DMS153 (cell line): ENCODE measurements at regions not wholly inside any gene's neighbourhood (a gene's known extent, or its start where the extent isn't known, plus 50 kb on each side); places are given as distances from the start of the nearest gene placed in this dataset.
"Not testable (repeated sequence)": the region's sequence is repeated elsewhere in the genome, so short reads cannot be mapped to it uniquely, and the experiment has no call there.

Experiments used
- DNase-seq: peaks from one replicate; lab custom pipeline; 2025; lab: John Stamatoyannopoulos, UW

GRCh38 chr20:12737497-12737896 lies 271.3 kb upstream of the SPTLC3 start:
- DNase-seq = no peak

DNA sequence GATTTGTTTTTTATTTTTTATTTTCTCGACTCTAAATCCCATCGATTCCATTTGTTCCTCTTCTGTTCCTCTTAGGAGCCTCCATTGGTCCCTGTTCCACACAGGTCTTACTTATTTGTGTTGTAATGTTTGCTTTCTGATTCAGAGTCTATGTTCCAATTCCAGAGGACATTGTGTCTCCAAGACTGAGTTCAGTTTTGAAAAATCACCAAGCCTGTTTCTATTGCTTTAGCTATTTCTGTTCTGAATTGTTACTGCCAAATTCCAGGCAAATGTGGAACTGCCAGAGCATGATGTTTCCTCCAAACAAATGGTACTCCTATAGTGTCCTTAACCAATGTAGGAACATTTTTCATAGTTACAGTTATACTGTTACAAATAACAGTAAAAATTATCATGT lies 270.9 kb upstream of the SPTLC3 start:
- no peak for DNase-seq

DNA sequence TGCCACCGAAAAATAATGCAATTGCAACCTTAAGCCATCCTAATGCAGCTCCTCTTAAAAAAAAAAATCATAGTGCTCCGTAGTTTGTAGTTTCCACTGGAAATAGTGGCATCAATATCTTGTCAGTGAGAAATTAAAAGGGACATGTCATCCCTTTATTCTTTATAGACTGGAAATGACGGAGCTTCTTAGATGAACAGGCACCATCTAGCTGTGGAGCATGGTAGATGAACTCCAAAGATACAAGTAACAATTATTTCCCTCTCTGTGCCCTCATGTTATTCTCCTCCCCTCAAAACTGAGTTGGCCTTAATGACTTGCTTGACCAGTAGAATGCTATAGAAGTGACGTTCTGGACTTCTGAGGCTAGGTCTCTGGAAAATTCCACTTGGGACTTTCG lies 268.1 kb upstream of the SPTLC3 start:
- no peak for DNase-seq

GRCh38 chr20:12744037-12744436 lies 264.7 kb upstream of the SPTLC3 start:
- no peak for DNase-seq

DNA sequence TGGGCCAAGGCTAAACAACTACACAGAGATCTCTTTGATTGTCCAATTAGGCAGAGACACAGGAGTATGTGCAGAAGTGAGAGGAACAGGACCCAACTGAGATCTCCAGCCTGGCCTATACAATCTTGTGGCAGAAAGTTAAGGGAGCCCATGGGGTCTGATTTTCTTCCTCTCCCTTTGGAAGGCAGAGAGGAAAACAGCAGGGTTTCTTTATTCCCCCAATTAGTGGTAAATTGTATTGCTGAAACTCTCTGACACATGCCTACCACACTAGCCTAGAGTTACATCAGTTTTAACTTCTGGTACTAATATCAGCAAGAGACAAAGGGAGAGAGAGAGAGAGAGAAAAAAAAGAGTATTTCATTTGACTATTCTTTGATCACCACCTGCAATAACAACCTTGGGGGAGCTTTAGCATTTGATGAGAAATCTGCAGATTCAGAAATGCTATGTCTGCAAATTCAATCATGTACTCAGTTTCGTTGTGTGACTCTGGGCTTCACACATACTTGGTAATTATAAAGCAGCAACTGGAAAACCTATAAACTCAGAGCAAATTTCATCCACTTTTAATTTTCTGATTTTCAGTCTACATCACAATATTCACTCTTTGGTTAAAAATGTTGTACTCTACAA lies 260.3 kb upstream of the SPTLC3 start:
- DNase-seq = no peak

DNA sequence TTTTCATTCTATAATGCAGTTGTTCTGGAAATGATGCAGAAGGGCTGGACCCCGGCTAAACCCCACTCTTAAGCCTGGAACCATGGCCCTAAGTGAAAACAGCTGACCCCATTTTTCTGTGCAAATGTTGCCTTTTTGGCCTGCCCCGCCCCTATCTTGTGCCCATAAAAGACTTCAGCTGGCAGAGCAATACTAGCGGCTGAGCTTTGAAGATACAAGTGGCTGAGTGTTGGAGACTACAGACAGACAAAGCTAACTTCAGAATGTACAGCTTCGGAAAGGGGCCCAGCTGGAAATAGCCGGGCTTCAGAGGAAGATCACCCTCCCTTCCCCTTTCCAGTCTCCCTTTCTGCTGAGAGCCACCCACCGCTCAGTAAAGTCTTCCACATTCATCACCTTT lies 258.6 kb upstream of the SPTLC3 start:
- DNase-seq = no peak

GRCh38 chr20:12752900-12753693 lies 255.7 kb upstream of the SPTLC3 start:
- DNase-seq = not testable (repeated sequence)

DNA sequence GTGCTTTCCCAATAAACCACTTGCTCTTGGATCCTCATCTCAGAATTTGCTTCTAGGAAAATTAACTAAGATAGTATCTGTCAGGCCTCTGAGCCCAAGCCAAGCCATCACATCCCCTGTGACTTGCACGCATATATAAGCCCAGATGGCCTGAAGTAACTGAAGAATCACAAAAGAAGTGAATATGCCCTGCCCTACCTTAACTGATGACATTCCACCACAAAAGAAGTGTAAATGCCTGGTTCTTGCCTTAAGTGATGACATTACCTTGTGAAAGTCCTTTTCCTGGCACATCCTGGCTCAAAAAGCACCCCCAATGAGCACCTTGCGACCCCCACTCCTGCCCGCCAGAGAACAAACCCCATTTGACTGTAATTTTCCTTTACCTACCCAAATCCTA lies 255.0 kb upstream of the SPTLC3 start:
- DNase-seq = not testable (repeated sequence)

GRCh38 chr20:12759493-12759892 lies 249.3 kb upstream of the SPTLC3 start:
- DNase-seq = not testable (repeated sequence)

DNA sequence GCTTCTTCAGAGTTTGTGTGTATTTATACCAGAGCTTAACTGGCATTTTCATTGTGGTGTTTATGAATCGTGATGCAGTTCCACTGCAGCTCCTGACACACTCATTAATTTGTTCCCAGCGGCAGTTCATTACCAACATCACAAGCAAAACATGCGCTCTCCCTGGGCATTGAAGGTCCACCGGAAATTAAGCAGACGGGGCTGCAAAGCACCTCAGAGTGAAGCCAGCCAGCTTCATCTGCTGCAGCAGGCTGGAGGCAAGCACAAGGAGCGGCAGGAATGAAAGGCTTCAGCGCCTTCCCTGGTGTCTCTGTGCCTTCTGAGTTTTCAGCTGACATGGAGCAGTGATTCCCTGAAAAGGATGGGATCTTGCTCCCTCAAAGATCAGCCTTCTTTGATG lies 246.0 kb upstream of the SPTLC3 start:
- DNase-seq = peak; percentile 7

GRCh38 chr20:12763406-12763805 lies 245.4 kb upstream of the SPTLC3 start:
- no peak for DNase-seq

DNA sequence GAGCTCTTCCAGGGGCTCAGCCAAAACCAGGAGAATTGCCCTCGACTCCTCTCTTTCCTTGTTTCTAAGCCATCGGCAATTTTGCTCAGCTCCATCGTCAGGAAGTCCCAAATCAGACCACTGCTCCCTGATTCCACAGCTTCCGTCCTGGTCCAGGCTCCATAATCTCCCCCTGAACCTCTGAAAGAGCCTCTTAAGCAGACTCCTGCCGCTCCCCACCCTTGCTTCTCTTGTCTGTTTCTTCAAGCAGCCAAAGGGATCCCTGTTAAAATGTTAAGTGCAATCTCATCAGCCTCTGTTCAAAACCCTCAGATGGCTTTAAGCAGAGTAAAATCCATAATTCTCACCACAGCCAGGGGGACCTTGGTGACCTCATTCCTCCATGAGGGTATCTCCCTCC lies 244.7 kb upstream of the SPTLC3 start:
- no peak for DNase-seq

DNA sequence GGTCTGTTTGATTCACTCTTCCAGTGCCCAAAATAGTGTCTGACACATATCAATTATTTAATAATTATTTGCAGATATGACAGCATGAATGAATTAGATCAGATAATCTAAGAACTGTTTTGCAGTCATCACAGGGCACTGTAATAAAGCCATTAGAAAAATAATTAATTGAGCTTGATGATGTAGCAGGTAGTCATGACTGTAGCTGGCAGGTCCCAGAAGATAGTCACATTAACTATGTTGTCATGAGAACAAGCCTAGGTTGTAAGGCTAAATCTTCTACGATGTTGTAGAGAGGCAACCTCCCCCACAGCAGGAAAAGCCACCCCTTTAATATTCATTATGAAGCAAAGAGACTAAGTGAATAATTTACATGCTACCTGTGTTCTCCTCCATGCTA lies 243.9 kb upstream of the SPTLC3 start:
- DNase-seq = no peak

GRCh38 chr20:12773936-12774335 lies 234.8 kb upstream of the SPTLC3 start:
- no peak for DNase-seq

- no peak for DNase-seq
Observed at GRCh38 chr20:12775041-12775440, 233.7 kb upstream of the SPTLC3 start.

GRCh38 chr20:12777016-12777415 lies 231.8 kb upstream of the SPTLC3 start:
- no peak for DNase-seq

DNA sequence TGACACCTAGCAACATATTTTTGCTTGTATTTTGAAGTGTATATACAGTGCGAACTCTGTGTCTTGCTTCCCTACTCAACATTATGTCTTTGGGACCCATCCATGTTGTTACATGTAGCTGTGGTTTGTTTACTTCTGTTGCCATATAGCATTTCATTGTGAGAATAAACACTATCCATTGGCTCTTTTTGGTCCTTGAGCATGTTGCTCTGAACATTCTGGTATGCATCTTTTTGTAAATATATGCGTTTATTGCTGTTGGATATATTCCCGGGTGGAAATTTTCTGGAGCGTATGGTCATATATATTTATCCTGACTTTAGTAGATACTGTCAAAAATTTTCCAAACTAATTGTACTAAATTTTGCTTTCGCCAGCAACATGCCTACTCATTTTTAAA lies 222.5 kb upstream of the SPTLC3 start:
- DNase-seq = no peak

DNA sequence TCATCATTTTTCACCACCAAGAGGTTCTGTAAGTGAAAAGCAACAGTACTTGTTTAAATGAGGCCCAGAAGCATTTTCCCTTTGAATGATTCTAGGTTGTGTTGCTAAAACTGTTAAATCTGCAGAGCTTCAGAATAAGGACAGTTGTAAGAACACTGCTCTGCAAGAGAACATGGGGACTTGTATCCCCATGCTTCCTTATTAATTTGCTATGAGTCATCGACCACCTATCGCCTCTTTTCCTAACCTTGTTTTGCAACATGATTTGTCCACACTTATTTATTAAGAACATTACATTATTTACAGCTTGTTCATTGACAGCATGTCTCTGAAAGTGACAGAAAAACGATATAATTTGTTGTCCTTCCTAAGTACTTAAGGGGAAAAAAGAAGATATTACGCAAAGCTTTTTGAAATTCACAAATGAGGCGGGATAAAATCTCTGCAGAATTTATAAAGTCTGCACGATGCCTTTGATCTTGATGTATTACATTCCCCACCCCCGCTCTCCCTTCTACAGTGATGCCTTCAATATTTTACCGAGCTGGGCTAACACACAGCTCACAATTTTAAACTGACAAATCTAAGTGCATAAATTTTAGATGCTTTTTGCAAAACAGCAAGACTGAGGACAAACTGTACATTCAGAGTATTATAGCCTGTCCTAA lies 220.0 kb upstream of the SPTLC3 start:
- DNase-seq = no peak

GRCh38 chr20:12790859-12791258 lies 217.9 kb upstream of the SPTLC3 start:
- no peak for DNase-seq

DNA sequence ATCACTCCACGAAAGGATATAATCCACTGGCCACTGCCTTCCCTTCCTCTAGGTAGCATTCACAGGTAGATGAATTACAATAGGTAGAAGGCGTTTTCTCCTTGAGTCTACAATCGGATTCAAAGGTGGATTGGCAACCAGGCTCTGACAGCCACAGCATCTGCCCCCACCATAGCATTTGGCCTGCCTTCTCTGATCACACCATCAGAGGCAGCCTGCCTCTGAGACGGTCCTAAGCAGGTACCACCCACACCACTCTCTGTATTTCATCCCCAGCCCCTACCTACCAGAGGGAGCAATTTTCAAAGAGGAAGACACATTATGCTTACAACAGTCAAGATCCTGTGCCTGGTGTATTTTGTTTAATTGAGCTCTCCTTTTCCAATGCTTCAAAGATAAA lies 210.5 kb upstream of the SPTLC3 start:
- no peak for DNase-seq

- DNase-seq = no peak
Observed at GRCh38 chr20:12808006-12808567, 200.7 kb upstream of the SPTLC3 start.

DNA sequence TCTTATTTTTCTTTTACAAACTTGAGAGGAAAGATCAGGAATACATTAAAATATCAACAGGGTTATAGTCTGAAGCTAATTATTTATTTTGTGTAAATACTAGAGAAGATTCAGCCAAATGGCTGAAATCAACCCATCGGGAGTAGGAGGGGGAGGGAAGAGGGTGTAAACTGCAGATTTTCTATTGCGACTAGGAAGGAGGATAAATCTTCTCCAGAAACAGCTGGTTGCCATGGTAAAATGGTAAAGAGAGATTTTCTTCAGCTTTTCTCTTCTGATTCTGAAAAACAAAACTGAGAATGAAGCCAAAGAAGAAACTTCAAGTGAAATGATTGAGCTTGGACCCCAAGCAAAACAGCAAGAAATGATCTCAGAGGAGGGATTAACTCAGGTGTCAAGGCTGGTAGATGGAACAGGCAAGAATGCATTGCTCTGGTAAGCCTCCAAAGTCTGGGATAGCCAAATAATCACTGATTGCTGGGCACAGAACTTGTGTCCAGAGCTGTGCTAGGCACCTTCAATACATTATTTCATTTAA lies 193.5 kb upstream of the SPTLC3 start:
- no peak for DNase-seq
